ENCODE measurements at regions not wholly inside any gene's neighbourhood (a gene's known extent, or its start where the extent isn't known, plus 50 kb on each side); places are given as distances from the start of the nearest gene placed in this dataset.
"Not testable (repeated sequence)": the region's sequence is repeated elsewhere in the genome, so short reads cannot be mapped to it uniquely, and the experiment has no call there.

DNA sequence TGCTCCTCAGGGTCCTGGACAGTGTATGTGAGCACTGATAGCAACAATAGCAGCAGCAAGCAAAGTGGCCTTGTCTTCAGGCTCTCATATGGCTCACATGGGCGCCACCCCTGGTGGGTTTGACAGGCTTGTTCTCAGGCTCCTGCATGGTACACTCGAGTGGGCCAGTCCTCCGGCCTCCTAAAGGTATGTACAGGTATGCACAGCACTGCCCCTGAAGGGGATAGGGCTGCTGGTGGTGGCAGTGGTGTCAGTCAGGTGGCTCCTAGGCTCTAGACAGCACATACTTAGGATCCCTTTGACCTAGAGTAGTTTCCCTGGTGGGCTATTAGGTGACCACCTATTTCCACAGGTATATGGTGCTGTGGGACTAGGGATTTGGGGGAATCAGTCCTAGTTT, 79.8 kb downstream of the LGALS9B start:
- not testable (repeated sequence) for ATAC-seq (replicated peaks); H3K9me3 Mint-ChIP-seq; H3K27ac Mint-ChIP-seq; H3K4me3 Mint-ChIP-seq; H3K27me3 Mint-ChIP-seq; H3K36me3 Mint-ChIP-seq (ENCODE audit: low read depth); H3K4me1 Mint-ChIP-seq

DNA sequence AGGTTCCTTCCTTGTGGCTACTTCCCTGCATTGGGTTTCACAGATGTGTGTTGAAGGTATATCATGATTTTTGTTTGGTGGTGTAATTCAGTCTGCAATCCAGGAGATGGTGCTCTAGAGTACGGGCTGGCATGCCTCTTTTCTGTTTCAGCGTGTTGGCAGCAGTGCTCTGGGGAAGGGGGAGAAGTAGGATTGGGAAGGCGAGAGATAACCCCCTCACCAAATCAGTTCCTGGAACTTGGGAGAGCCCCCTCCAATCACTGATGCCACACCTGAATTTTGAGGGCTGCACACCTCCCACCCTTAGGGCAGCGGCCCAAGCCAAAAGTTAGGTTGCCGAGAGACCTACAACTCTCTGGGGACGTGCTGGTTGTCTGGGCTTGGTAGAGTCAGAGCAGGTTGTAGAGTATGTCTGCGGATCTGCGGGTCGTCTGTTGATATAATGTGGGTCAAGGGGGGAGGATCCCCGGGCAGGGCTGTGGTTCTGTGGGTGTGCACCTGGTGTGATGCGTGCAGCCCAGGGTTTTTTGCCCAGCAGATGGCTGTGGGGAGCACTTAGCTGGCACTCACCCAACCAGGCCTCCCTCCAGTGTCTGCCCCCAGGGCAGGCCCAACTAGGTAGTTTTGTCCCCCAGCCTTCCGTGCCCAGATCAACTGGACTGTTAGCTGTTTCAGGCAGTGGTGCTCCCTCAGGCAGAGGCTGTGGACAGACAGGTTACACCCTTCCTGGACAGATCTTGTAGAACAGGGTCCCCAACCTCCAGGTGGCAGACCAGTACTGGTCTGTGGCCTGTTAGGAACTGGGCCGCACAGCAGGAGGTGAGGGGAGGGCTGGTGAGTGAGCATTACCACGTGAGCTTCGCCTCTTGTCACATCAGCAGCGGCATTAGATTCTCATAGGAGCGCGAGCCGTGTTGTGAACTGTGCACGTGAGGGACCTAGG, 85.7 kb downstream of the LGALS9B start:
- H3K27ac Mint-ChIP-seq; H3K4me1 Mint-ChIP-seq; H3K36me3 Mint-ChIP-seq (ENCODE audit: low read depth); H3K9me3 Mint-ChIP-seq: not testable (repeated sequence)
- peak; percentile 64 for ATAC-seq (replicated peaks)
- H3K4me3 Mint-ChIP-seq, result peak overlapping the region; percentile 45
- H3K27me3 Mint-ChIP-seq, result peaks cover 11% of the 10 kb centered on the region

DNA sequence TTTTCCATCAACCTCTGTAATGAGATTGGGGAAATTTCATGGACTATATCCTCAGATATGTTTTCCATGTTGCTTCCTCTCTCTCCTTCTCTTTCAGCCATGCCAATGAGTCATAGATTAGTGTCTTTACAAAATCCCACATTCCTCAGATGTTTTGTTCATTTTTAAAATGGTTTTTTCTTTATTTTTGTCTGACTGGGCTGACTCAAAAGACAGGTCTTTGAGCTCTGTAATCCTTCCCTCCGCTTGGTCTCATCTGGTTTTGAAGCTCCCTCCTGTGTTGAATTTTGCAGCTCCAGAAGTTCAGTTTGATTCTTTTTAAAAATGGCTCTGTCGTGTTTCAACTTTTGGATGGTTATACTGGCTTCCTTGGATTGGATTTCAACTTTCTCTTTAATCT, 86.7 kb downstream of the LGALS9B start:
- not testable (repeated sequence) for ATAC-seq (replicated peaks); H3K36me3 Mint-ChIP-seq (ENCODE audit: low read depth); H3K9me3 Mint-ChIP-seq; H3K4me3 Mint-ChIP-seq; H3K27ac Mint-ChIP-seq; H3K4me1 Mint-ChIP-seq
- peaks cover 16% of the 10 kb centered on the region for H3K27me3 Mint-ChIP-seq

DNA sequence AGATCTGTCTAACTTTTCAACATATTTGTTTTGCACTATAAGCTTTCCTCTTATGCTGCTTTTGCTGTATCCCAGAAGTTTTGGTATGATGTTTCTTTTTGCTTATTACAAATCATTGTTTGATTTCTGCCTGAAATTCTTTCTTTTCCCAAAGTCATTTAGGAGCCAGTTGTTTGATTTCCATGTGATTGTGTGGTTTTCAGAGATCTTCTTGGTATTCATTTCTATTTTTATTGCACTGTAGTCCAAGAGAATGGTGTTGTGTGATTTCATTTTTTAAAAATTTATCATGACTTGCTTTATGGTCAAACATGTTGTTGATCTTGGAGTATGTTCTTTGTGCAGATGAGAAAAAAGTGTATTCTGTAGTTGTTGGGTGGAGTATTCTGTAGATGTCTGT, 88.1 kb downstream of the LGALS9B start:
- not testable (repeated sequence) for H3K27ac Mint-ChIP-seq; H3K9me3 Mint-ChIP-seq; H3K4me1 Mint-ChIP-seq; ATAC-seq (replicated peaks); H3K36me3 Mint-ChIP-seq (ENCODE audit: low read depth); H3K4me3 Mint-ChIP-seq
- peaks cover 16% of the 10 kb centered on the region for H3K27me3 Mint-ChIP-seq

DNA sequence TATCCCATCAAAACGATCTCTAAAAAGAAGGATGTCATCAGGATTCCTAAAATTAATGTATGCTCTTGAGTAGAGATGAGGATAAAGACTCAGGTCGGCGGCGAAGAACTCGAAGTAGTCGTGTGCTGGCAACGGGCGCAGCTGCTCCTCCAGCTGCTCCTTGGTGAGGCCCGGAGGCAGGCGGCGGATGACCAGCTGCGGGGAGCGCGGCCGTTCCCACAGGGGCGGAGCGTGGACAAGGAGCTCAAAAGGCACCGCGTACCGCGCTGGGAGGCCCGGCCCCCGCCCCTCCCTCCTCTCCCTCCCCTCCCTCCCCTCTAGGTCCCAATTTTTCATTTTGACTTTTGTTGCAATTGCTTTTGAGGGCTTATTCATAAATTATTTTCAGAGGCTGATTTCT, 90.7 kb downstream of the LGALS9B start:
- ATAC-seq (replicated peaks); H3K9me3 Mint-ChIP-seq; H3K4me3 Mint-ChIP-seq; H3K27ac Mint-ChIP-seq; H3K4me1 Mint-ChIP-seq; H3K36me3 Mint-ChIP-seq (ENCODE audit: low read depth): not testable (repeated sequence)
- peaks cover 20% of the 10 kb centered on the region for H3K27me3 Mint-ChIP-seq

DNA sequence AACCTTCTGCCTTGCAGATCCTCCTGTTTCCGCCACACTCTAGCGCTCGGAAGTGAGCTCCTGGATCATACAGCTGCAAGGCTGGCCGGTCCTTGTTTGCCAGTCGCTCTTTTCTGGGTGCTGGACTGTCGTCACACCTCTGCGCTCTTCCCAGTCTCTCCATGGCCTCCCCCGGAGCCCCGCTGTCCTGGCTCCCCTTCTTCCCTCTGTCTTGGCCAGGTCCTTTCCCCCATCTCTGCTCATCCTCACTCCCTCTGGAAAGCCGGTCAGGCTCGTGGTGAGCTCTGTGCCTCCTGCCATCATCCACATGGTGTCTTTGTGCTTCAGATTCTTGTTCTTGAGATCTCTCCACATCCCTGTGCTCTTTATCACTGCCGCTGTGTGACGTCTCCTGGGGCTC, 91.6 kb downstream of the LGALS9B start:
- ATAC-seq (replicated peaks); H3K36me3 Mint-ChIP-seq (ENCODE audit: low read depth): not testable (repeated sequence)

More for the DNA sequence above, 91.6 kb downstream of the LGALS9B start:
- peaks cover 14% of the 10 kb centered on the region for H3K27me3 Mint-ChIP-seq
- not testable (repeated sequence) for H3K4me1 Mint-ChIP-seq, H3K9me3 Mint-ChIP-seq, H3K4me3 Mint-ChIP-seq, H3K27ac Mint-ChIP-seq

Data from activated T-helper 17 cell treated with anti-CD3 and anti-CD28 coated beads, Interleukin-2, amount 50 U/mL, for 72 hours (primary cell).